Hepatocyte (in vitro differentiated cells): ENCODE measurements at regions not wholly inside any gene's neighbourhood (a gene's known extent, or its start where the extent isn't known, plus 50 kb on each side); places are given as distances from the start of the nearest gene placed in this dataset.

Source experiments
- DNase-seq: peaks from one replicate; pipeline ENCODE4 v3.0.0-alpha.2; 2016; ENCODE audit warnings: low spot score
- H2AFZ ChIP-seq: fragments of 200-600 bp; sonication (generic); 2 replicates; pipeline ENCODE4 v1.6.0; 2016; ENCODE audit warnings: antibody characterized with exemption, mild to moderate bottlenecking
- H3K27ac ChIP-seq: fragments of 200-600 bp; sonication (generic); 2 replicates; pipeline ENCODE4 v1.5.1; 2016; ENCODE audit warnings: mild to moderate bottlenecking
- H3K27me3 ChIP-seq: fragments of 200-600 bp; sonication (generic); 2 replicates; pipeline ENCODE4 v1.6.1; 2016
- H3K36me3 ChIP-seq: fragments of 200-600 bp; sonication (generic); replicated peaks from 2 replicates; pipeline ENCODE4 v1.5.1; 2016; ENCODE audit warnings: low read depth; ENCODE audit not compliant: insufficient read depth
- H3K4me1 ChIP-seq: fragments of 200-600 bp; sonication (generic); 2 replicates; pipeline ENCODE4 v1.5.1; 2016; ENCODE audit warnings: mild to moderate bottlenecking, moderate library complexity; ENCODE audit not compliant: insufficient read depth
- H3K4me2 ChIP-seq: fragments of 200-600 bp; sonication (generic); 2 replicates; pipeline ENCODE4 v1.6.0; 2016
- H3K4me3 ChIP-seq: fragments of 200-600 bp; sonication (generic); 2 replicates; pipeline ENCODE4 v1.5.1; 2016; ENCODE audit warnings: mild to moderate bottlenecking
- H3K79me2 ChIP-seq: fragments of 200-600 bp; sonication (generic); 2 replicates; pipeline ENCODE4 v1.6.0; 2017; ENCODE audit warnings: mild to moderate bottlenecking
- H3K9me2 ChIP-seq: fragments of 200-600 bp; sonication (generic); replicated peaks from 2 replicates; pipeline ENCODE4 v1.6.0; 2017; ENCODE audit warnings: mild to moderate bottlenecking; ENCODE audit not compliant: insufficient read depth
- H3K9me3 ChIP-seq: fragments of 200-600 bp; sonication (generic); 2 replicates; pipeline ENCODE4 v1.5.1; 2016; ENCODE audit warnings: low read depth, mild to moderate bottlenecking
- H4K20me1 ChIP-seq: fragments of 200-600 bp; sonication (generic); 2 replicates; pipeline ENCODE4 v1.6.0; 2016; ENCODE audit warnings: mild to moderate bottlenecking; ENCODE audit not compliant: insufficient read depth, poor library complexity, severe bottlenecking
- CTCF ChIP-seq: fragments of 200-600 bp; sonication (generic); IDR thresholded peaks from 2 replicates; pipeline ENCODE4 v1.5.1; 2016; ENCODE audit warnings: antibody characterized with exemption, mild to moderate bottlenecking; ENCODE audit not compliant: poor library complexity
- EZH2 ChIP-seq: fragments of 200-600 bp; sonication (generic); IDR thresholded peaks from 2 replicates; pipeline ENCODE4 v1.6.1; 2016; ENCODE audit warnings: antibody characterized with exemption, mild to moderate bottlenecking, borderline replicate concordance
- EZH2phosphoT487 ChIP-seq: fragments of 200-600 bp; sonication (generic); IDR thresholded peaks from one replicate; pipeline ENCODE4 v1.6.1; 2018; ENCODE audit warnings: antibody characterized with exemption, mild to moderate bottlenecking, low read depth, moderate library complexity; ENCODE audit not compliant: unreplicated experiment, severe bottlenecking
- WGBS: methylation state at CpG from one replicate; pipeline ENCODE4 v1.1.6; 2016; ENCODE audit warnings: low lambda C conversion rate; ENCODE audit errors: missing lambda C conversion rate; 5-methylcytosine and 5-hydroxymethylcytosine counted together

- Histone ChIP-seq H3K4me2 (no peak overlapping the region), H3K9me3 (no peaks in the 10 kb centered on the region), H3K27ac (no peak overlapping the region), H3K27me3 (no peaks in the 10 kb centered on the region), H3K79me2 (no peaks in the 10 kb centered on the region), H3K9me2 (no peaks in the 10 kb centered on the region), H3K4me3 (no peak overlapping the region), H4K20me1 (no peaks in the 10 kb centered on the region), H2AFZ (no peak overlapping the region), H3K4me1 (no peaks in the 10 kb centered on the region), H3K36me3 (no peaks in the 10 kb centered on the region)
- DNase-seq = no peak
- 95% methylated on average over 3 of the region's 3 CpGs for WGBS
- no peak for TF ChIP-seq EZH2phosphoT487
- TF ChIP-seq EZH2 = no peak
- no peak for TF ChIP-seq CTCF
Measured at GRCh38 chr1:198054510-198054909, 102.3 kb upstream of the NEK7 start.

GRCh38 chr1:198056255-198056654, 100.5 kb upstream of the NEK7 start:
- no peak overlapping the region for H2AFZ ChIP-seq
- no peak overlapping the region for H3K27ac ChIP-seq
- TF ChIP-seq EZH2phosphoT487 = no peak
- TF ChIP-seq CTCF = no peak
- TF ChIP-seq EZH2 = no peak
- H3K79me2 ChIP-seq = no peaks in the 10 kb centered on the region
- H3K9me2 ChIP-seq = no peaks in the 10 kb centered on the region
- no peaks in the 10 kb centered on the region for H3K36me3 ChIP-seq
- no peaks in the 10 kb centered on the region for H3K27me3 ChIP-seq
- H4K20me1 ChIP-seq = no peaks in the 10 kb centered on the region
- H3K4me3 ChIP-seq = no peak overlapping the region
- no peak overlapping the region for H3K4me2 ChIP-seq
- no peaks in the 10 kb centered on the region for H3K4me1 ChIP-seq
- peak; percentile 11 for DNase-seq
- H3K9me3 ChIP-seq = no peaks in the 10 kb centered on the region
- 41% methylated on average over 2 of the region's 2 CpGs for WGBS

GRCh38 chr1:198064181-198064580, 92.6 kb upstream of the NEK7 start:
- WGBS = 67% methylated on average over 2 of the region's 2 CpGs
- Histone ChIP-seq H3K4me1 (no peaks in the 10 kb centered on the region), H3K4me3 (no peak overlapping the region), H3K27me3 (no peaks in the 10 kb centered on the region), H2AFZ (no peak overlapping the region), H4K20me1 (no peaks in the 10 kb centered on the region), H3K9me2 (no peaks in the 10 kb centered on the region), H3K27ac (no peak overlapping the region), H3K4me2 (no peak overlapping the region), H3K36me3 (no peaks in the 10 kb centered on the region), H3K79me2 (no peaks in the 10 kb centered on the region), H3K9me3 (no peaks in the 10 kb centered on the region)
- DNase-seq = no peak
- TF ChIP-seq EZH2phosphoT487 (no peak), EZH2 (no peak), CTCF (no peak)

- 80% methylated on average over 3 of the region's 3 CpGs for WGBS
- no peak overlapping the region for H3K4me2 ChIP-seq
Measured at GRCh38 chr1:198068285-198068684, 88.5 kb upstream of the NEK7 start.

More at GRCh38 chr1:198068285-198068684, 88.5 kb upstream of the NEK7 start:
- no peaks in the 10 kb centered on the region for H3K4me1 ChIP-seq
- TF ChIP-seq EZH2phosphoT487 = no peak
- no peak for TF ChIP-seq CTCF
- TF ChIP-seq EZH2 = no peak
- no peak overlapping the region for H3K27ac ChIP-seq
- H2AFZ ChIP-seq = no peak overlapping the region
- no peaks in the 10 kb centered on the region for H3K79me2 ChIP-seq
- H3K27me3 ChIP-seq = no peaks in the 10 kb centered on the region
- no peaks in the 10 kb centered on the region for H3K9me3 ChIP-seq
- H4K20me1 ChIP-seq = no peaks in the 10 kb centered on the region
- no peaks in the 10 kb centered on the region for H3K9me2 ChIP-seq
- no peak for DNase-seq
- H3K4me3 ChIP-seq = no peak overlapping the region
- no peaks in the 10 kb centered on the region for H3K36me3 ChIP-seq
